ENCODE measurements at regions not wholly inside any gene's neighbourhood (a gene's known extent, or its start where the extent isn't known, plus 50 kb on each side); places are given as distances from the start of the nearest gene placed in this dataset.

GRCh38 chr2:195606179-195606578, 50.8 kb upstream of the SLC39A10 start:
- Histone ChIP-seq H3K27ac (no peak overlapping the region), H3K9me3 (no peaks in the 10 kb centered on the region), H3K4me1 (peaks cover 12% of the 10 kb centered on the region), H3K4me3 (no peak overlapping the region), H3K4me2 (no peak overlapping the region)
- ChIA-PET POLR2A (no interaction called here), CTCF (no interaction called here)
- ATAC-seq (no peak), DNase-seq (ENCODE audit: low read depth in 1 of 2, low spot score in 1 of 2) (no peak), FAIRE-seq (no peak)
- TF ChIP-seq RNF2 (IDR thresholded peaks at IDR 0.05; ENCODE audit: borderline replicate concordance, low read depth) (no peak), POLR2A (IDR thresholded peaks at IDR 0.05; ENCODE audit: low read length) (no peak)

GRCh38 chr2:195604706-195605105, 52.3 kb upstream of the SLC39A10 start:
- FAIRE-seq, result no peak
- WGBS (ENCODE audit: missing lambda C conversion rate), result 84% methylated on average over 5 of the region's 5 CpGs
- TF ChIP-seq ZC3H11A (IDR thresholded peaks at IDR 0.05) (no peak), PHF8 (IDR thresholded peaks at IDR 0.05; ENCODE audit: borderline replicate concordance, low read depth) (no peak), RCOR1 (IDR thresholded peaks at IDR 0.05; ENCODE audit: low read depth, low read length) (no peak), GATA3 (IDR thresholded peaks at IDR 0.05; ENCODE audit: borderline replicate concordance) (no peak), ZNF302 (CRISPR knock-in tag; IDR thresholded peaks at IDR 0.05) (no peak), RFX5 (IDR thresholded peaks at IDR 0.05) (no peak), CTCF (IDR thresholded peaks at IDR 0.05) (no peak), E2F6 (IDR thresholded peaks at IDR 0.05; ENCODE audit: borderline replicate concordance, low read depth) (no peak), RARB (CRISPR knock-in tag; IDR thresholded peaks at IDR 0.05) (no peak), SMC3 (IDR thresholded peaks at IDR 0.05) (no peak), FOSL2 (IDR thresholded peaks at IDR 0.05) (no peak), FOSL2 (CRISPR knock-in tag; IDR thresholded peaks at IDR 0.05) (no peak), MAFK (IDR thresholded peaks at IDR 0.05; ENCODE audit: partially characterized antibody) (no peak), REST (IDR thresholded peaks at IDR 0.05) (no peak), BHLHE40 (IDR thresholded peaks at IDR 0.05; ENCODE audit: low read depth, low read length) (no peak), HOXB13 (CRISPR knock-in tag; IDR thresholded peaks at IDR 0.05; ENCODE audit: low read depth) (no peak)
- no peak overlapping the region for H3K4me3 ChIP-seq
- H3K9me3 ChIP-seq, result no peaks in the 10 kb centered on the region
- no peak for DNase-seq (ENCODE audit: low read depth in 1 of 2, low spot score in 1 of 2)
- no peak overlapping the region for H3K27ac ChIP-seq
- no peak overlapping the region for H3K4me2 ChIP-seq
- POLR2A ChIA-PET, result no interaction called here
- 0 out of 3 replicates have a peak, but pooled peaks cover 3% of the 10 kb centered on the region for H3K4me1 ChIP-seq
- no peak for ATAC-seq
- CTCF ChIA-PET, result interaction anchor here (0.5 kb wide), 1 partner anchor 107 kb away, joined by 3 read pairs; no protein-coding TSS in a partner anchor

GRCh38 chr2:195603998-195604397, 53.0 kb upstream of the SLC39A10 start:
- no peaks in the 10 kb centered on the region for H3K9me3 ChIP-seq
- FAIRE-seq, result no peak
- H3K27ac ChIP-seq, result no peak overlapping the region
- H3K4me2 ChIP-seq, result no peak overlapping the region
- H3K4me3 ChIP-seq, result no peak overlapping the region
- ChIA-PET CTCF (no interaction called here), POLR2A (no interaction called here)
- 0 out of 3 replicates have a peak, but pooled peaks cover 3% of the 10 kb centered on the region for H3K4me1 ChIP-seq
- ATAC-seq, result no peak
- no peak for DNase-seq (ENCODE audit: low read depth in 1 of 2, low spot score in 1 of 2)
- WGBS (ENCODE audit: missing lambda C conversion rate), result 93% methylated on average over 4 of the region's 4 CpGs
- no peak for TF ChIP-seq BCL3 (IDR thresholded peaks at IDR 0.05)
- TF ChIP-seq SREBF2 (IDR thresholded peaks at IDR 0.05), result no peak
- TF ChIP-seq CBX2 (IDR thresholded peaks at IDR 0.05; ENCODE audit: borderline replicate concordance, low read depth), result no peak
- TF ChIP-seq CHD2 (IDR thresholded peaks at IDR 0.05; ENCODE audit: low read length, partially characterized antibody), result no peak
- TF ChIP-seq RNF2 (IDR thresholded peaks at IDR 0.05; ENCODE audit: borderline replicate concordance, low read depth), result no peak
- TF ChIP-seq ZFP36 (IDR thresholded peaks at IDR 0.05; ENCODE audit: borderline replicate concordance, partially characterized antibody), result no peak
- no peak for TF ChIP-seq POLR2AphosphoS2 (conservative IDR thresholded peaks at IDR 0.05; ENCODE audit: low read length)
- no peak for TF ChIP-seq HOXB13 (CRISPR knock-in tag; IDR thresholded peaks at IDR 0.05; ENCODE audit: low read depth)
- TF ChIP-seq HEYL (CRISPR knock-in tag; IDR thresholded peaks at IDR 0.05), result no peak
- no peak for TF ChIP-seq ELK1 (IDR thresholded peaks at IDR 0.05; ENCODE audit: low read depth, low read length)
